Vagina (tissue), 2 donors: ENCODE measurements at regions not wholly inside any gene's neighbourhood (a gene's known extent, or its start where the extent isn't known, plus 50 kb on each side); places are given as distances from the start of the nearest gene placed in this dataset.

Experiments
- DNase-seq, 2 donors: peaks; one replicate each; pipeline ENCODE4 v3.0.0-alpha.2; 2017; ENCODE audit errors: extremely low spot score in 2 of 2
- H3K27ac ChIP-seq: fragments of 200-600 bp; sonication (generic); one replicate; pipeline ENCODE4 v1.5.1; 2019
- H3K27me3 ChIP-seq: fragments of 200-600 bp; sonication (generic); one replicate; pipeline ENCODE4 v1.5.1; 2019
- H3K36me3 ChIP-seq, 2 donors: fragments of 200-600 bp; sonication (generic); one replicate each; pipeline ENCODE4 v1.5.1; 2017 to 2019
- H3K4me1 ChIP-seq: fragments of 200-600 bp; sonication (generic); one replicate; pipeline ENCODE4 v1.5.1; 2019
- H3K4me3 ChIP-seq, 2 donors: fragments of 200-600 bp; sonication (generic); 1 replicate in 1 of 2; 2 replicates in 1 of 2; pipeline ENCODE4 v1.5.1; 2016 to 2019
- H3K9me3 ChIP-seq: fragments of 200-600 bp; sonication (generic); one replicate; pipeline ENCODE4 v1.5.1; 2019
- POLR2A ChIP-seq, 2 donors: fragments of 450-650 bp; IDR thresholded peaks; one replicate each; pipeline ENCODE4 v1.6.1; 2017; ENCODE audit warnings: antibody characterized with exemption in 2 of 2, mild to moderate bottlenecking in 2 of 2, moderate library complexity in 2 of 2
- POLR2AphosphoS5 ChIP-seq, 2 donors: sonication (generic); formaldehyde crosslinking; IDR thresholded peaks; one replicate each; pipeline ENCODE4 v1.9.0; 2017; ENCODE audit warnings: antibody characterized with exemption in 2 of 2, mild to moderate bottlenecking in 2 of 2, low read depth in 1 of 2; ENCODE audit not compliant: insufficient read depth in 1 of 2
- intact Hi-C: fragments of 100-400 bp; cut with DNase I; formaldehyde crosslinking; loops from one replicate; pipeline ENCODE4 v1.15.1; 2023
- TF ChIP-seq, protein P1 (sequence below), 3 experiments: fragments of 450-650 bp in 2 of 3; fragments of 200-600 bp in 1 of 3; sonication (generic) in 1 of 3; IDR thresholded peaks; one replicate each; pipeline ENCODE4 v1.5.1; 2017 to 2019; ENCODE audit warnings: antibody characterized with exemption in 3 of 3, mild to moderate bottlenecking in 2 of 3, moderate library complexity in 2 of 3

DNA sequence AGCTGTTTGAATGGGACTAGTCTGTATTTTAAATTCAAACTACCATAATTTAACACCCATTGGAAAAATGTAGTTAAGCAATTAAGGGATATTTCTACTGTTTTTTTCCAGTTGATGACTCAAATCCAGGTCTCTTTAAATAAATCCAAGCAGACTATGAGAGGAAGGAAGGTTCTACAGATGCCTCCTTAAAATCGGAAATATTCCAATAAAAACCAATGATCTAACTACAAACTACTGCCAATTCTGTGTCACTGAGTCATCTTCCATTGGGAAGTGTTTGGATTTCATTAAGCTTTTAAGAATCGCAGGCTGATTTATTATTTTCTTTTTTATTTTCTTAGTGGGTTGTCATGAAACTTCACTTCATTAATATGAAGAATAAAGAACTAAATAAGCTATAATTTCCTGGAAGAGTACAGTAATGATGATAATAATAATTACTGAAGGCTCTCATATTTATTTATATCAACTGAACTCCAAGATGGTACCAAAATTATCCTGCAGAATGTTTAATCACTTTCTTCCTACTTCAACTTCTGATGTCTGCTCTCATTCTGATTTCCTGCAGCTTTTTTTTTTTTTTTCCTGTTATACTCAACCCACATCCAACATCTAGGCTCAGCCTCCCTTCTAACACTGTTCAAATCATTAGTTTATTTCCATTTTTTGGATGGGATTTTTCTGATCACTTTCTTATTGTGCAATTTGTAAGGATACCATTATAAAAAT, 166.3 kb upstream of the FN1 start:
- no peaks in the 10 kb centered on the region for H3K36me3 ChIP-seq
- intact Hi-C loops = no loop called here
- no peak for TF ChIP-seq POLR2AphosphoS5 (IDR thresholded peaks at IDR 0.05; ENCODE audit: insufficient read depth in 1 of 2, low read depth in 1 of 2)
- TF ChIP-seq, protein P1, sequence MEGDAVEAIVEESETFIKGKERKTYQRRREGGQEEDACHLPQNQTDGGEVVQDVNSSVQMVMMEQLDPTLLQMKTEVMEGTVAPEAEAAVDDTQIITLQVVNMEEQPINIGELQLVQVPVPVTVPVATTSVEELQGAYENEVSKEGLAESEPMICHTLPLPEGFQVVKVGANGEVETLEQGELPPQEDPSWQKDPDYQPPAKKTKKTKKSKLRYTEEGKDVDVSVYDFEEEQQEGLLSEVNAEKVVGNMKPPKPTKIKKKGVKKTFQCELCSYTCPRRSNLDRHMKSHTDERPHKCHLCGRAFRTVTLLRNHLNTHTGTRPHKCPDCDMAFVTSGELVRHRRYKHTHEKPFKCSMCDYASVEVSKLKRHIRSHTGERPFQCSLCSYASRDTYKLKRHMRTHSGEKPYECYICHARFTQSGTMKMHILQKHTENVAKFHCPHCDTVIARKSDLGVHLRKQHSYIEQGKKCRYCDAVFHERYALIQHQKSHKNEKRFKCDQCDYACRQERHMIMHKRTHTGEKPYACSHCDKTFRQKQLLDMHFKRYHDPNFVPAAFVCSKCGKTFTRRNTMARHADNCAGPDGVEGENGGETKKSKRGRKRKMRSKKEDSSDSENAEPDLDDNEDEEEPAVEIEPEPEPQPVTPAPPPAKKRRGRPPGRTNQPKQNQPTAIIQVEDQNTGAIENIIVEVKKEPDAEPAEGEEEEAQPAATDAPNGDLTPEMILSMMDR (IDR thresholded peaks at IDR 0.05) = no peak
- TF ChIP-seq POLR2A (IDR thresholded peaks at IDR 0.05) = no peak
- no peaks in the 10 kb centered on the region for H3K9me3 ChIP-seq
- no peaks in the 10 kb centered on the region for H3K27me3 ChIP-seq
- no peaks in the 10 kb centered on the region for H3K4me1 ChIP-seq
- no peak overlapping the region for H3K4me3 ChIP-seq
- H3K27ac ChIP-seq = no peak overlapping the region
- DNase-seq = no peak

GRCh38 chr2:215601526-215601925, 165.7 kb upstream of the FN1 start:
- TF ChIP-seq, protein P1 (IDR thresholded peaks at IDR 0.05) = no peak
- no peak for TF ChIP-seq POLR2A (IDR thresholded peaks at IDR 0.05)
- TF ChIP-seq POLR2AphosphoS5 (IDR thresholded peaks at IDR 0.05; ENCODE audit: insufficient read depth in 1 of 2, low read depth in 1 of 2) = no peak

DNA sequence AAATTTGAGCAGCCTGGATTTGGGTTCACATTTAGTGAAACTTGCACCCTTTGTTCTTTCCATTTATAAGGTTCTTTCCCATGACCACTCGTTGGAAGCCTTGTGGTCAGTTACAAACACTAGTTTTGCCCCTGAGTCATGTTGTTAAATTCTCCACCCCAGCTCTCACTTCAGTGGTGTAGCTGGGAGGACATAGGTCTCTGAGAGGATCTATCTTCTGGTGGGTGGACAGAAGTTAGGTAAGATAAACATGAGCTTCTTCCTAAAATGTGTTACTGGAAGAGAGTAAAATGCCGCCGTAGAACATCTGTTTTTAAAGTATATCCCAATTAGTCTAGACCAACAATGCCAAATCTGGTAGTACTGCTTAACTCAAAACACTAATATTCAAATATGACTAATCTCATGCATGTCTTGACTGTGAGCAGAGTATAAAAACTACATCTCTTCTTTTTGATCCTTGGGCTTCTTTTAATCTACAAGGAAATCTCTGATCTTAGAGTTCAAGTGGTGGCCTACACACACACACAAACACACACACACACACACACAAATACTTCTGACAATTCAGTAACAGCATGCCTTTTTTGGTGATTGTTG, 162.6 kb upstream of the FN1 start:
- Histone ChIP-seq H3K27ac (no peak overlapping the region), H3K9me3 (no peaks in the 10 kb centered on the region), H3K27me3 (no peaks in the 10 kb centered on the region), H3K4me3 (no peak overlapping the region), H3K4me1 (no peaks in the 10 kb centered on the region), H3K36me3 (no peaks in the 10 kb centered on the region)
- DNase-seq = no peak
- intact Hi-C loops = no loop called here
- TF ChIP-seq POLR2A (IDR thresholded peaks at IDR 0.05) (no peak), POLR2AphosphoS5 (IDR thresholded peaks at IDR 0.05; ENCODE audit: insufficient read depth in 1 of 2, low read depth in 1 of 2) (no peak)
- TF ChIP-seq, protein P1 (IDR thresholded peaks at IDR 0.05) = no peak

More at GRCh38 chr2:215601526-215601925, 165.7 kb upstream of the FN1 start:
- Histone ChIP-seq H3K36me3 (no peaks in the 10 kb centered on the region), H3K9me3 (no peaks in the 10 kb centered on the region), H3K27ac (no peak overlapping the region), H3K27me3 (no peaks in the 10 kb centered on the region), H3K4me1 (no peaks in the 10 kb centered on the region), H3K4me3 (no peak overlapping the region)
- DNase-seq = no peak
- intact Hi-C loops = no loop called here

GRCh38 chr2:215597577-215597976, 161.7 kb upstream of the FN1 start:
- no peak overlapping the region for H3K27ac ChIP-seq
- no peak for TF ChIP-seq POLR2AphosphoS5 (IDR thresholded peaks at IDR 0.05; ENCODE audit: insufficient read depth in 1 of 2, low read depth in 1 of 2)
- TF ChIP-seq, protein P1 (IDR thresholded peaks at IDR 0.05) = no peak
- TF ChIP-seq POLR2A (IDR thresholded peaks at IDR 0.05) = no peak
- no peaks in the 10 kb centered on the region for H3K27me3 ChIP-seq
- H3K9me3 ChIP-seq = no peaks in the 10 kb centered on the region
- intact Hi-C loops = no loop called here
- H3K36me3 ChIP-seq = no peaks in the 10 kb centered on the region
- H3K4me1 ChIP-seq = no peaks in the 10 kb centered on the region
- no peak overlapping the region for H3K4me3 ChIP-seq
- DNase-seq = no peak

GRCh38 chr2:215594766-215595165, 158.9 kb upstream of the FN1 start:
- no peak overlapping the region for H3K4me3 ChIP-seq
- no peaks in the 10 kb centered on the region for H3K4me1 ChIP-seq
- no peaks in the 10 kb centered on the region for H3K9me3 ChIP-seq
- no peak overlapping the region for H3K27ac ChIP-seq
- no peaks in the 10 kb centered on the region for H3K36me3 ChIP-seq
- no peak for DNase-seq
- TF ChIP-seq, protein P1 (IDR thresholded peaks at IDR 0.05) = no peak
- TF ChIP-seq POLR2A (IDR thresholded peaks at IDR 0.05) (no peak), POLR2AphosphoS5 (IDR thresholded peaks at IDR 0.05; ENCODE audit: insufficient read depth in 1 of 2, low read depth in 1 of 2) (no peak)
- no peaks in the 10 kb centered on the region for H3K27me3 ChIP-seq
- intact Hi-C loops = no loop called here
